Adrenal gland (tissue), 9 donors: ENCODE measurements at regions not wholly inside any gene's neighbourhood (a gene's known extent, or its start where the extent isn't known, plus 50 kb on each side); places are given as distances from the start of the nearest gene placed in this dataset.

Experiments used
- DNase-seq, 7 donors: peaks; one replicate each; pipeline ENCODE4 v3.0.0-alpha.2; 2019 to 2020
- H3K27ac ChIP-seq, 5 donors: fragments of 200-600 bp; sonication (generic) in 4 of 5; 1 replicate in 3 of 5; 2 replicates in 2 of 5; pipeline versions ENCODE4 v1.5.1 to v1.8.0; 2016 to 2020; ENCODE audit warnings: mild to moderate bottlenecking in 1 of 5
- H3K27me3 ChIP-seq: fragments of 200-600 bp; 2 replicates; pipeline ENCODE4 v1.8.0; 2021
- H3K36me3 ChIP-seq, 2 donors: fragments of 200-600 bp; replicated peaks in 1 of 2; 1 replicate in 1 of 2; 2 replicates in 1 of 2; pipeline versions ENCODE4 v1.5.1 to v1.8.0; 2018 to 2022
- H3K4me1 ChIP-seq, 2 donors: fragments of 200-600 bp; replicated peaks in 1 of 2; 1 replicate in 1 of 2; 2 replicates in 1 of 2; pipeline versions ENCODE4 v1.5.1 to v1.8.0; 2018 to 2021
- H3K4me3 ChIP-seq, 4 donors: fragments of 200-600 bp; sonication (generic) in 3 of 4; one replicate each; pipeline ENCODE4 v1.5.1; 2016 to 2018
- H3K9me3 ChIP-seq, 3 donors: fragments of 200-600 bp; sonication (generic) in 1 of 3; replicated peaks in 1 of 3; 1 replicate in 2 of 3; 2 replicates in 1 of 3; pipeline versions ENCODE4 v1.5.1 to v1.8.0; 2016 to 2021
- CTCF ChIP-seq, 6 experiments: fragments of 450-650 bp in 4 of 6; fragments of 200-600 bp in 2 of 6; sonication (generic) in 1 of 6; IDR thresholded peaks; 1 replicate in 5 of 6; 2 replicates in 1 of 6; pipeline versions ENCODE4 v1.5.1 to v1.8.0; 2016 to 2021; ENCODE audit warnings: antibody characterized with exemption in 6 of 6, mild to moderate bottlenecking in 2 of 6, moderate library complexity in 1 of 6
- POLR2A ChIP-seq, 2 donors: fragments of 450-650 bp; IDR thresholded peaks; one replicate each; pipeline ENCODE4 v1.6.1; 2017; ENCODE audit warnings: antibody characterized with exemption in 2 of 2, mild to moderate bottlenecking in 2 of 2, moderate library complexity in 1 of 2
- WGBS, 4 donors: extraction: QIAGEN DNeasy Blood & Tissue Kit in 2 of 4; methylation state at CpG; one replicate each; pipeline versions ENCODE4 v1.1.5 to v1.1.7; 2013 to 2017; 5-methylcytosine and 5-hydroxymethylcytosine counted together
- intact Hi-C, 2 donors: fragments of 100-400 bp; cut with DNase I; formaldehyde crosslinking; loops; one replicate each; pipeline versions ENCODE4 v1.14.1 to v1.15.0; 2022 to 2023
- donor health status: healthy with polysubstance abuse.
- donor health status: Bipolar disorder and iron deficiency.
- donor health status: DM: yes; HTN: yes; CAD: no.
- donor health status: DM: no; HTN: no; CAD: no.
- donor health status: DM: no; HTN: no; CAD: no.

DNA sequence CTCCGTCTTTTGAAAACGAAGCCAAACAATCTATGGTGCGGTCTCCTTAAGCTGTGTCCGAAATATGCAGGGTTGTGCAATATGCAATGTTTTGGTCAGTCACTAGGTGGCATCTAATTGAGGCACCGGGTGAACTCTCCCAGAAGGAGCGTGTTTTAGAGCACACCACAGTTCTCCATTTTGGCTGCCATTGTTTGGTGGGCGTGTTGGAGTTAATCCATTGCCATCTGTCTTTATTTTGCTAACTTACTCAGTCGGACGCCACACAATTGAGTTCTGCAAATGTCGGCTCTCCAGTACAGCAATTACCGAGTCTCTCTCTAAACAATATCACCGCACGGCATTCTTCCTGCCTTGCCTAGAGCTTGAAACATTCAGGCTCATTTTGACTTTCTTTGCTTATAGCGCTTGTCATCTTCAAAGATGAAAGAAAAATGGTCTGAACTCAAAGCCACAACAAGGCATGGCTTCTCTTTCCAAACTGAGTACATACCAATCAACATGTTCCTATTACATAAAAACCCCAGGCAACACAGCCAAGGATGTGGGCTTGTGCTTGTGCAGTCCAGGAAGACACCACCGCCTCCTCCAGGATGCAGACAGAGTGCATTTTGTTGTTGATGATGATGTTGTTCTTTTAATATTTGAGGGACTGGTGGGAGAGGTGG is 182.0 kb upstream of the SERP2 start:
- Histone ChIP-seq H3K27me3 (no peaks in the 10 kb centered on the region), H3K27ac (peak overlapping the region in 1 of 5 donors; percentile 32), H3K9me3 (no peaks in the 10 kb centered on the region), H3K4me1 (peaks cover 0 to 4% of the 10 kb centered on the region in 2 donors), H3K4me3 (peak overlapping the region in 1 of 4 donors; percentile 46), H3K36me3 (no peaks in the 10 kb centered on the region)
- TF ChIP-seq CTCF (IDR thresholded peaks at IDR 0.05) (peak; percentile 59 to 95 (median 89)), POLR2A (IDR thresholded peaks at IDR 0.05) (no peak)
- intact Hi-C loops = loop anchor here in 1 of 2 donors (10.0 kb wide), 1 partner anchor 243 kb away; no protein-coding TSS in a partner anchor
- 54 to 70% (median 62%) methylated on average over 15 of the region's 15 CpGs for WGBS, 4 donors
- DNase-seq = peak; percentile 47 to 85 (median 68)

- peaks cover 0 to 4% of the 10 kb centered on the region in 2 donors for H3K4me1 ChIP-seq
- H3K27ac ChIP-seq = no peak overlapping the region
- intact Hi-C loops = loop anchor here in 1 of 2 donors (10.0 kb wide), 1 partner anchor 241 kb away; no protein-coding TSS in a partner anchor
- no peaks in the 10 kb centered on the region for H3K36me3 ChIP-seq
- 77 to 88% (median 81%) methylated on average over 3 of the region's 3 CpGs for WGBS, 4 donors
- TF ChIP-seq POLR2A (IDR thresholded peaks at IDR 0.05) = no peak
- no peak for TF ChIP-seq CTCF (IDR thresholded peaks at IDR 0.05)
- H3K9me3 ChIP-seq = no peaks in the 10 kb centered on the region
- H3K4me3 ChIP-seq = no peak overlapping the region
- H3K27me3 ChIP-seq = no peaks in the 10 kb centered on the region
- DNase-seq = no peak
Observed at GRCh38 chr13:44193731-44194130, 179.9 kb upstream of the SERP2 start.

- TF ChIP-seq CTCF (IDR thresholded peaks at IDR 0.05) (no peak), POLR2A (IDR thresholded peaks at IDR 0.05) (no peak)
Observed at GRCh38 chr13:44195245-44195644, 178.4 kb upstream of the SERP2 start.

GRCh38 chr13:44196196-44196751 is 177.3 kb upstream of the SERP2 start:
- TF ChIP-seq CTCF (IDR thresholded peaks at IDR 0.05) (no peak), POLR2A (IDR thresholded peaks at IDR 0.05) (no peak)
- Histone ChIP-seq H3K9me3 (no peaks in the 10 kb centered on the region), H3K4me3 (no peak overlapping the region), H3K36me3 (no peaks in the 10 kb centered on the region), H3K27me3 (no peaks in the 10 kb centered on the region), H3K4me1 (no peaks in the 10 kb centered on the region), H3K27ac (no peak overlapping the region)
- WGBS, 4 donors = 23 to 63% (median 38%) methylated on average over 1 of the region's 1 CpG
- intact Hi-C loops = loop anchor here in 1 of 2 donors (10.0 kb wide), 1 partner anchor 239 kb away; no protein-coding TSS in a partner anchor
- DNase-seq = no peak

More at GRCh38 chr13:44195245-44195644, 178.4 kb upstream of the SERP2 start:
- no peak overlapping the region for H3K4me3 ChIP-seq
- WGBS, 4 donors = 81 to 89% (median 88%) methylated on average over 3 of the region's 3 CpGs
- H3K4me1 ChIP-seq = peaks cover 0 to 4% of the 10 kb centered on the region in 2 donors
- H3K27ac ChIP-seq = no peak overlapping the region
- H3K27me3 ChIP-seq = no peaks in the 10 kb centered on the region
- H3K9me3 ChIP-seq = no peaks in the 10 kb centered on the region
- no peaks in the 10 kb centered on the region for H3K36me3 ChIP-seq
- intact Hi-C loops = loop anchor here in 1 of 2 donors (10.0 kb wide), 1 partner anchor 240 kb away; no protein-coding TSS in a partner anchor
- DNase-seq = no peak
